ENCODE measurements at regions not wholly inside any gene's neighbourhood (a gene's known extent, or its start where the extent isn't known, plus 50 kb on each side); places are given as distances from the start of the nearest gene placed in this dataset.

DNA sequence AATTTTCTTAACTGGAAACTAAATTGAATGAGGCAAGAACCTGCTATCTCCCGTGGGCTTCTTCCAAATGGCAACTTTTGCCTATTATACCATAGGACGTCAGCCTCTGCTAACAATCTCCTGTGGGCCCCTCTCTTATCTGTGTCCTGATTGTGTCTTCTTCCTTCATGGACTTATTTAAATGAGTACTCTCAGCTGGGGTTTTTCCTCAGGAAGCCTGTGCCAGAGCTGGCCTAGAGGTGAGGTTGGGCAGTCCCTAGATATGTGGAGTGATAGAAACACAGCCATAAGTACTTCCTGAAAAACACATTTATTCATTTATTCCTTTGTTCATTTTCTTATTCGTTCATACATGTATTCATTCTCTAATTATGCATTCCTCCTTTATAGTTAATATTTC is 712.5 kb upstream of the SLIT2 start:
- no peaks in the 10 kb centered on the region for H3K36me3 Mint-ChIP-seq (ENCODE audit: unreplicated experiment)
- H3K27ac Mint-ChIP-seq (ENCODE audit: unreplicated experiment): no peak overlapping the region
- TF ChIP-seq, protein P1, sequence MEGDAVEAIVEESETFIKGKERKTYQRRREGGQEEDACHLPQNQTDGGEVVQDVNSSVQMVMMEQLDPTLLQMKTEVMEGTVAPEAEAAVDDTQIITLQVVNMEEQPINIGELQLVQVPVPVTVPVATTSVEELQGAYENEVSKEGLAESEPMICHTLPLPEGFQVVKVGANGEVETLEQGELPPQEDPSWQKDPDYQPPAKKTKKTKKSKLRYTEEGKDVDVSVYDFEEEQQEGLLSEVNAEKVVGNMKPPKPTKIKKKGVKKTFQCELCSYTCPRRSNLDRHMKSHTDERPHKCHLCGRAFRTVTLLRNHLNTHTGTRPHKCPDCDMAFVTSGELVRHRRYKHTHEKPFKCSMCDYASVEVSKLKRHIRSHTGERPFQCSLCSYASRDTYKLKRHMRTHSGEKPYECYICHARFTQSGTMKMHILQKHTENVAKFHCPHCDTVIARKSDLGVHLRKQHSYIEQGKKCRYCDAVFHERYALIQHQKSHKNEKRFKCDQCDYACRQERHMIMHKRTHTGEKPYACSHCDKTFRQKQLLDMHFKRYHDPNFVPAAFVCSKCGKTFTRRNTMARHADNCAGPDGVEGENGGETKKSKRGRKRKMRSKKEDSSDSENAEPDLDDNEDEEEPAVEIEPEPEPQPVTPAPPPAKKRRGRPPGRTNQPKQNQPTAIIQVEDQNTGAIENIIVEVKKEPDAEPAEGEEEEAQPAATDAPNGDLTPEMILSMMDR (IDR thresholded peaks at IDR 0.05; ENCODE audit: partially characterized antibody, unreplicated experiment): no peak
- no peaks in the 10 kb centered on the region for H3K27me3 Mint-ChIP-seq (ENCODE audit: unreplicated experiment)
- DNase-seq: no peak
- H3K4me1 Mint-ChIP-seq (ENCODE audit: low read depth, unreplicated experiment): no peaks in the 10 kb centered on the region
- H3K9me3 Mint-ChIP-seq (ENCODE audit: unreplicated experiment): no peaks in the 10 kb centered on the region
- no peak overlapping the region for H3K4me3 Mint-ChIP-seq (ENCODE audit: unreplicated experiment)

- no peaks in the 10 kb centered on the region for H3K27me3 Mint-ChIP-seq (ENCODE audit: unreplicated experiment)
- H3K4me1 Mint-ChIP-seq (ENCODE audit: low read depth, unreplicated experiment): no peaks in the 10 kb centered on the region
- no peaks in the 10 kb centered on the region for H3K36me3 Mint-ChIP-seq (ENCODE audit: unreplicated experiment)
- H3K27ac Mint-ChIP-seq (ENCODE audit: unreplicated experiment): no peak overlapping the region
- H3K4me3 Mint-ChIP-seq (ENCODE audit: unreplicated experiment): no peak overlapping the region
- no peak for DNase-seq
- peaks cover 2% of the 10 kb centered on the region for H3K9me3 Mint-ChIP-seq (ENCODE audit: unreplicated experiment)
- TF ChIP-seq, protein P1 (IDR thresholded peaks at IDR 0.05; ENCODE audit: partially characterized antibody, unreplicated experiment): no peak
Observed at GRCh38 chr4:19534159-19534558, 717.5 kb upstream of the SLIT2 start.

GRCh38 chr4:19531906-19532848 is 719.5 kb upstream of the SLIT2 start:
- no peaks in the 10 kb centered on the region for H3K27me3 Mint-ChIP-seq (ENCODE audit: unreplicated experiment)
- H3K4me1 Mint-ChIP-seq (ENCODE audit: low read depth, unreplicated experiment): no peaks in the 10 kb centered on the region
- H3K36me3 Mint-ChIP-seq (ENCODE audit: unreplicated experiment): no peaks in the 10 kb centered on the region
- no peak overlapping the region for H3K4me3 Mint-ChIP-seq (ENCODE audit: unreplicated experiment)
- TF ChIP-seq, protein P1 (IDR thresholded peaks at IDR 0.05; ENCODE audit: partially characterized antibody, unreplicated experiment): no peak
- H3K27ac Mint-ChIP-seq (ENCODE audit: unreplicated experiment): no peak overlapping the region
- peaks cover 2% of the 10 kb centered on the region for H3K9me3 Mint-ChIP-seq (ENCODE audit: unreplicated experiment)
- DNase-seq: no peak

- no peaks in the 10 kb centered on the region for H3K36me3 Mint-ChIP-seq (ENCODE audit: unreplicated experiment)
- no peak for DNase-seq
- TF ChIP-seq, protein P1 (IDR thresholded peaks at IDR 0.05; ENCODE audit: partially characterized antibody, unreplicated experiment): no peak
- no peaks in the 10 kb centered on the region for H3K9me3 Mint-ChIP-seq (ENCODE audit: unreplicated experiment)
- H3K4me1 Mint-ChIP-seq (ENCODE audit: low read depth, unreplicated experiment): no peaks in the 10 kb centered on the region
- no peaks in the 10 kb centered on the region for H3K27me3 Mint-ChIP-seq (ENCODE audit: unreplicated experiment)
- no peak overlapping the region for H3K4me3 Mint-ChIP-seq (ENCODE audit: unreplicated experiment)
- H3K27ac Mint-ChIP-seq (ENCODE audit: unreplicated experiment): no peak overlapping the region
Observed at GRCh38 chr4:19523964-19524363, 727.7 kb upstream of the SLIT2 start.

GRCh38 chr4:19522966-19523365 is 728.7 kb upstream of the SLIT2 start:
- Mint-ChIP-seq H3K4me1 (ENCODE audit: low read depth, unreplicated experiment) (no peaks in the 10 kb centered on the region), H3K27me3 (ENCODE audit: unreplicated experiment) (no peaks in the 10 kb centered on the region), H3K27ac (ENCODE audit: unreplicated experiment) (no peak overlapping the region), H3K4me3 (ENCODE audit: unreplicated experiment) (no peak overlapping the region), H3K9me3 (ENCODE audit: unreplicated experiment) (no peaks in the 10 kb centered on the region), H3K36me3 (ENCODE audit: unreplicated experiment) (no peaks in the 10 kb centered on the region)
- DNase-seq: no peak
- TF ChIP-seq, protein P1 (IDR thresholded peaks at IDR 0.05; ENCODE audit: partially characterized antibody, unreplicated experiment): no peak

All from glutamatergic neuron (in vitro differentiated cells).